Vagina (tissue), 2 donors: ENCODE measurements at regions not wholly inside any gene's neighbourhood (a gene's known extent, or its start where the extent isn't known, plus 50 kb on each side); places are given as distances from the start of the nearest gene placed in this dataset.

Experiments
- DNase-seq, 2 donors: peaks; one replicate each; pipeline ENCODE4 v3.0.0-alpha.2; 2017; ENCODE audit errors: extremely low spot score in 2 of 2
- H3K27ac ChIP-seq: fragments of 200-600 bp; sonication (generic); one replicate; pipeline ENCODE4 v1.5.1; 2019
- H3K27me3 ChIP-seq: fragments of 200-600 bp; sonication (generic); one replicate; pipeline ENCODE4 v1.5.1; 2019
- H3K36me3 ChIP-seq, 2 donors: fragments of 200-600 bp; sonication (generic); one replicate each; pipeline ENCODE4 v1.5.1; 2017 to 2019
- H3K4me1 ChIP-seq: fragments of 200-600 bp; sonication (generic); one replicate; pipeline ENCODE4 v1.5.1; 2019
- H3K4me3 ChIP-seq, 2 donors: fragments of 200-600 bp; sonication (generic); 1 replicate in 1 of 2; 2 replicates in 1 of 2; pipeline ENCODE4 v1.5.1; 2016 to 2019
- H3K9me3 ChIP-seq: fragments of 200-600 bp; sonication (generic); one replicate; pipeline ENCODE4 v1.5.1; 2019
- CTCF ChIP-seq, 3 experiments: fragments of 450-650 bp in 2 of 3; fragments of 200-600 bp in 1 of 3; sonication (generic) in 1 of 3; IDR thresholded peaks; one replicate each; pipeline ENCODE4 v1.5.1; 2017 to 2019; ENCODE audit warnings: antibody characterized with exemption in 3 of 3, mild to moderate bottlenecking in 2 of 3, moderate library complexity in 2 of 3
- POLR2A ChIP-seq, 2 donors: fragments of 450-650 bp; IDR thresholded peaks; one replicate each; pipeline ENCODE4 v1.6.1; 2017; ENCODE audit warnings: antibody characterized with exemption in 2 of 2, mild to moderate bottlenecking in 2 of 2, moderate library complexity in 2 of 2
- POLR2AphosphoS5 ChIP-seq, 2 donors: sonication (generic); formaldehyde crosslinking; IDR thresholded peaks; one replicate each; pipeline ENCODE4 v1.9.0; 2017; ENCODE audit warnings: antibody characterized with exemption in 2 of 2, mild to moderate bottlenecking in 2 of 2, low read depth in 1 of 2; ENCODE audit not compliant: insufficient read depth in 1 of 2
- intact Hi-C: fragments of 100-400 bp; cut with DNase I; formaldehyde crosslinking; loops from one replicate; pipeline ENCODE4 v1.15.1; 2023

GRCh38 chr18:34991152-34991551 lies 50.1 kb upstream of the MAPRE2 start:
- DNase-seq: no peak
- Histone ChIP-seq H3K9me3 (no peaks in the 10 kb centered on the region), H3K27ac (peak overlapping the region; percentile 4), H3K4me1 (peaks cover 38% of the 10 kb centered on the region), H3K27me3 (no peaks in the 10 kb centered on the region), H3K36me3 (no peaks in the 10 kb centered on the region), H3K4me3 (no peak overlapping the region)
- intact Hi-C loops: no loop called here
- TF ChIP-seq CTCF (IDR thresholded peaks at IDR 0.05): no peak
- no peak for TF ChIP-seq POLR2AphosphoS5 (IDR thresholded peaks at IDR 0.05; ENCODE audit: insufficient read depth in 1 of 2, low read depth in 1 of 2)
- TF ChIP-seq POLR2A (IDR thresholded peaks at IDR 0.05): no peak
